HEK293 (cell line): ENCODE measurements at regions not wholly inside any gene's neighbourhood (a gene's known extent, or its start where the extent isn't known, plus 50 kb on each side); places are given as distances from the start of the nearest gene placed in this dataset.
"Not testable (repeated sequence)": the region's sequence is repeated elsewhere in the genome, so short reads cannot be mapped to it uniquely, and the experiment has no call there.

Experiments used
- CTCF ChIA-PET: fragments of 350-600 bp; formaldehyde crosslinking; extraction: SDS; loops from one replicate; lab custom pipeline; 2021; ENCODE audit warnings: antibody characterized with exemption; lab: Yijun Ruan, JAX
- POLR2A ChIA-PET: fragments of 300-600 bp; formaldehyde crosslinking; extraction: SDS; loops from one replicate; lab custom pipeline; 2020; ENCODE audit warnings: antibody characterized with exemption, inconsistent platforms; lab: Yijun Ruan, JAX
- H3K27ac ChIP-seq: fragments of 200-500 bp; sonication (Bioruptor generic); 2 replicates; pipeline ENCODE4 v1.5.1; 2014; ENCODE audit warnings: low read depth, low read length, control low read depth, inconsistent platforms; ENCODE audit errors: extremely low read depth
- H3K36me3 ChIP-seq, 2 experiments: fragments of 200-500 bp in 1 of 2; sonication (Bioruptor generic) in 1 of 2; 1 replicate in 1 of 2; 2 replicates in 1 of 2; pipeline ENCODE4 v1.5.1; 2014 to 2017; ENCODE audit warnings: inconsistent platforms in 2 of 2, low read length in 2 of 2; ENCODE audit not compliant: control insufficient read depth in 2 of 2, insufficient read depth in 1 of 2
- H3K4me1 ChIP-seq: fragments of 200-500 bp; sonication (Bioruptor generic); 2 replicates; pipeline ENCODE4 v1.5.1; 2014; ENCODE audit warnings: mild to moderate bottlenecking, low read length, inconsistent platforms; ENCODE audit not compliant: control insufficient read depth, insufficient read depth
- H3K4me3 ChIP-seq: 2 replicates; pipeline ENCODE4 v1.5.1; 2011; ENCODE audit warnings: low read depth, mild to moderate bottlenecking, control low read depth, low read length, moderate library complexity
- H3K9me3 ChIP-seq: fragments of 200-500 bp; sonication (Bioruptor generic); 2 replicates; pipeline ENCODE4 v1.5.1; 2014; ENCODE audit warnings: low read depth, low read length, inconsistent platforms; ENCODE audit not compliant: control insufficient read depth, insufficient read depth
- SP3 ChIP-seq: fragments of 450-650 bp; formaldehyde crosslinking; IDR thresholded peaks from 2 replicates; pipeline ENCODE4 v1.5.1; 2016; ENCODE audit warnings: missing biosample characterization, missing genetic modification characterization
- WT1 ChIP-seq: fragments of 450-650 bp; formaldehyde crosslinking; IDR thresholded peaks from 2 replicates; pipeline ENCODE4 v1.5.1; 2016; ENCODE audit warnings: missing biosample characterization, missing genetic modification characterization
- ZFP69B ChIP-seq: fragments of 450-650 bp; formaldehyde crosslinking; IDR thresholded peaks from 2 replicates; pipeline ENCODE4 v1.5.1; 2016; ENCODE audit warnings: missing biosample characterization, missing genetic modification characterization
- ZNF311 ChIP-seq: fragments of 450-650 bp; formaldehyde crosslinking; IDR thresholded peaks from 2 replicates; pipeline ENCODE4 v1.5.1; 2017; ENCODE audit warnings: missing biosample characterization, missing genetic modification characterization, borderline replicate concordance
- ZNF341 ChIP-seq: fragments of 450-650 bp; formaldehyde crosslinking; IDR thresholded peaks from 2 replicates; pipeline ENCODE4; 2016; ENCODE audit warnings: low read depth, missing biosample characterization, missing genetic modification characterization
- ZNF561 ChIP-seq: fragments of 450-650 bp; IDR thresholded peaks from 2 replicates; pipeline ENCODE4 v1.5.1; 2018; ENCODE audit warnings: missing biosample characterization, missing genetic modification characterization, borderline replicate concordance
- ZNF610 ChIP-seq: fragments of 450-650 bp; formaldehyde crosslinking; IDR thresholded peaks from 2 replicates; pipeline ENCODE4 v1.5.1; 2016; ENCODE audit warnings: missing biosample characterization, missing genetic modification characterization, borderline replicate concordance
- ZNF626 ChIP-seq: fragments of 450-650 bp; sonication (Bioruptor Pico); formaldehyde crosslinking; IDR thresholded peaks from 2 replicates; pipeline ENCODE4 v1.5.1; 2018; ENCODE audit warnings: missing biosample characterization, missing genetic modification characterization, inconsistent platforms
- ZNF664 ChIP-seq: fragments of 450-650 bp; formaldehyde crosslinking; IDR thresholded peaks from 2 replicates; pipeline ENCODE4 v1.5.1; 2016; ENCODE audit warnings: missing biosample characterization, missing genetic modification characterization
- TF ChIP-seq, protein P1 (sequence below): fragments of 450-650 bp; formaldehyde crosslinking; IDR thresholded peaks from 2 replicates; pipeline ENCODE4 v1.5.1; 2016; ENCODE audit warnings: missing biosample characterization, missing genetic modification characterization

DNA sequence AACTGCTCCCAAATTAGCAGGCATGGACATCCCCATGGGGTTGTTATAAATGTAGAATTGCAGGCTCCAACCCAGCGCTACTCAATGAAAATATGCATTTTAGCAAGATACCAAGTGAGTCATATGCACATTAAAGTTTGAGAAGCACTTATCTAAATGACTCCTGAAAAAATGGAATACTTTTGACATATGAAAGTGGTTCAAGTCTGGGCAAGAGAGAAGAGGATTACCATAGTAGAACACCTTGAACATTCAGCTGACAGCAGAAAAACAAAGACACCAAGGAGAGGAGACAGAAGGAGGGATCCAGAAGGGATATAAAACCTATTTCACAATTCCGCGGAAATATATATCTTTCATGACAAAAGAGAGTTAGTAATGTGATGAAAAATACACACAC, 63.2 kb upstream of the CT83 start:
- no peak overlapping the region for H3K27ac ChIP-seq
- CTCF ChIA-PET, result interaction anchor here (0.6 kb wide), 1 partner anchor 19 kb away, joined by 3 read pairs; no protein-coding TSS in a partner anchor
- TF ChIP-seq ZNF626 (tag by site-specific recombination) (no peak), SP3 (tag by site-specific recombination) (no peak), ZNF311 (tag by site-specific recombination) (no peak), ZNF561 (no peak), ZNF341 (tag by site-specific recombination) (no peak), WT1 (no peak), ZNF610 (tag by site-specific recombination) (no peak), ZNF664 (tag by site-specific recombination) (no peak), ZFP69B (tag by site-specific recombination) (no peak)
- TF ChIP-seq, protein P1, sequence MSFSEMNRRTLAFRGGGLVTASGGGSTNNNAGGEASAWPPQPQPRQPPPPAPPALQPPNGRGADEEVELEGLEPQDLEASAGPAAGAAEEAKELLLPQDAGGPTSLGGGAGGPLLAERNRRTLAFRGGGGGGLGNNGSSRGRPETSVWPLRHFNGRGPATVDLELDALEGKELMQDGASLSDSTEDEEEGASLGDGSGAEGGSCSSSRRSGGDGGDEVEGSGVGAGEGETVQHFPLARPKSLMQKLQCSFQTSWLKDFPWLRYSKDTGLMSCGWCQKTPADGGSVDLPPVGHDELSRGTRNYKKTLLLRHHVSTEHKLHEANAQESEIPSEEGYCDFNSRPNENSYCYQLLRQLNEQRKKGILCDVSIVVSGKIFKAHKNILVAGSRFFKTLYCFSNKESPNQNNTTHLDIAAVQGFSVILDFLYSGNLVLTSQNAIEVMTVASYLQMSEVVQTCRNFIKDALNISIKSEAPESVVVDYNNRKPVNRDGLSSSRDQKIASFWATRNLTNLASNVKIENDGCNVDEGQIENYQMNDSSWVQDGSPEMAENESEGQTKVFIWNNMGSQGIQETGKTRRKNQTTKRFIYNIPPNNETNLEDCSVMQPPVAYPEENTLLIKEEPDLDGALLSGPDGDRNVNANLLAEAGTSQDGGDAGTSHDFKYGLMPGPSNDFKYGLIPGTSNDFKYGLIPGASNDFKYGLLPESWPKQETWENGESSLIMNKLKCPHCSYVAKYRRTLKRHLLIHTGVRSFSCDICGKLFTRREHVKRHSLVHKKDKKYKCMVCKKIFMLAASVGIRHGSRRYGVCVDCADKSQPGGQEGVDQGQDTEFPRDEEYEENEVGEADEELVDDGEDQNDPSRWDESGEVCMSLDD (tag by site-specific recombination), result no peak
- TF ChIP-seq, all 188 proteins: peak for 0
- no peaks in the 10 kb centered on the region for H3K36me3 ChIP-seq
- H3K4me3 ChIP-seq, result no peak overlapping the region
- no peaks in the 10 kb centered on the region for H3K9me3 ChIP-seq
- no peaks in the 10 kb centered on the region for H3K4me1 ChIP-seq
- POLR2A ChIA-PET, result no interaction called here

DNA sequence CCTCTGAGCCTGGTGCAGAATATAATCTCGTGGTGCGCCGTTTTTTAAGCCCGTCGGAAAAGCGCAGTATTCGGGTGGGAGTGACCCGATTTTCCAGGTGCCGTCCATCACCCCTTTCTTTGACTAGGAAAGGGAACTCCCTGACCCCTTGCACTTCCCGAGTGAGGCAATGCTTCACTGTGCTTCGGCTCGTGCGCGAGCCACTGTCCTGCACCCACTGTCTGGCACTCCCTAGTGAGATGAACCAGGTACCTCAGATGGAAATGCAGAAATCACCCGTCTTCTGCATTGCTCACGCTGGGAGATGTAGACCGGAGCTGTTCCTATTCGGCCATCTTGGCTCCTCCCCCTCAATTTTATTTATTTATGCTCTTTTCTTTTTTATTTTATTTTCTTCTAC, 57.5 kb upstream of the CT83 start:
- H3K27ac ChIP-seq, CTCF ChIA-PET, H3K4me1 ChIP-seq, H3K9me3 ChIP-seq, H3K4me3 ChIP-seq, H3K36me3 ChIP-seq, POLR2A ChIA-PET: not testable (repeated sequence)
